SK-N-SH (cell line): ENCODE measurements at regions not wholly inside any gene's neighbourhood (a gene's known extent, or its start where the extent isn't known, plus 50 kb on each side); places are given as distances from the start of the nearest gene placed in this dataset.
"Not testable (repeated sequence)": the region's sequence is repeated elsewhere in the genome, so short reads cannot be mapped to it uniquely, and the experiment has no call there.

Experiments
- CTCF ChIA-PET: fragments of 300-600, 350-600 bp; formaldehyde crosslinking; extraction: SDS; loops from one replicate; lab custom pipeline; 2021; lab: Yijun Ruan, JAX
- POLR2A ChIA-PET: fragments of 350-600 bp; sonication (Branson Sonifier 250); formaldehyde crosslinking; extraction: SDS; loops from one replicate; lab custom pipeline; 2020; ENCODE audit warnings: antibody characterized with exemption, inconsistent platforms; lab: Yijun Ruan, JAX
- DNase-seq: peaks from one replicate; pipeline ENCODE4 v3.0.0; 2012
- H2AFZ ChIP-seq: fragments of 200-600 bp; sonication (generic); 2 replicates; pipeline ENCODE4 v1.8.1; 2016; ENCODE audit warnings: antibody characterized with exemption, mild to moderate bottlenecking, low read depth
- H3F3A ChIP-seq: fragments of 200-600 bp; sonication (generic); replicated peaks from 2 replicates; pipeline ENCODE3; 2016; ENCODE audit warnings: antibody characterized with exemption, mild to moderate bottlenecking; ENCODE audit not compliant: insufficient read depth
- H3K27ac ChIP-seq, 2 experiments: fragments of 200-500 bp in 1 of 2; fragments of 200-600 bp in 1 of 2; sonication (Bioruptor generic) in 1 of 2; sonication (generic), shearing (Covaris generic) in 1 of 2; 2 replicates each; pipeline versions ENCODE4 v1.5.1 to v1.6.1; 2014 to 2016; ENCODE audit warnings: low read depth in 2 of 2, inconsistent platforms in 1 of 2, low read length in 1 of 2, mild to moderate bottlenecking in 1 of 2, mixed read lengths in 1 of 2
- H3K27me3 ChIP-seq: fragments of 200-600 bp; sonication (generic), shearing (Covaris generic); 2 replicates; pipeline ENCODE4 v1.6.1; 2016; ENCODE audit warnings: mixed run types; ENCODE audit not compliant: insufficient read depth
- H3K36me3 ChIP-seq, 2 experiments: fragments of 200-500 bp in 1 of 2; fragments of 200-600 bp in 1 of 2; sonication (Bioruptor generic) in 1 of 2; sonication (generic) in 1 of 2; replicated peaks in 1 of 2; 2 replicates each; pipeline versions ENCODE3 to v1.5.1; 2014 to 2016; ENCODE audit warnings: low read length in 1 of 2, mild to moderate bottlenecking in 1 of 2; ENCODE audit not compliant: insufficient read depth in 2 of 2, control insufficient read depth in 1 of 2
- H3K4me1 ChIP-seq, 2 experiments: fragments of 200-500 bp in 1 of 2; fragments of 200-600 bp in 1 of 2; sonication (Bioruptor generic) in 1 of 2; sonication (generic), shearing (Covaris generic) in 1 of 2; 2 replicates each; pipeline versions ENCODE4 v1.5.1 to v1.6.1; 2014 to 2016; ENCODE audit warnings: low read depth in 1 of 2, low read length in 1 of 2, mixed run types in 1 of 2; ENCODE audit not compliant: insufficient read depth in 2 of 2, control insufficient read depth in 1 of 2
- H3K4me2 ChIP-seq: fragments of 200-600 bp; sonication (generic), shearing (Covaris generic); 2 replicates; pipeline ENCODE4 v1.6.1; 2017; ENCODE audit warnings: mixed run types
- H3K4me3 ChIP-seq, 2 experiments: fragments of 200-500 bp in 1 of 2; fragments of 200-600 bp in 1 of 2; sonication (Bioruptor generic) in 1 of 2; sonication (generic), shearing (Covaris generic) in 1 of 2; 2 replicates each; pipeline versions ENCODE4 v1.5.1 to v1.8.1; 2014 to 2016; ENCODE audit warnings: low read depth in 2 of 2, inconsistent platforms in 1 of 2, low read length in 1 of 2, mild to moderate bottlenecking in 1 of 2, mixed read lengths in 1 of 2, moderate library complexity in 1 of 2
- H3K79me2 ChIP-seq: fragments of 200-600 bp; sonication (generic); 2 replicates; pipeline ENCODE4 v1.8.1; 2017; ENCODE audit warnings: mild to moderate bottlenecking; ENCODE audit not compliant: insufficient read depth
- H3K9ac ChIP-seq: fragments of 200-600 bp; sonication (generic); 2 replicates; pipeline ENCODE4 v1.6.1; 2017; ENCODE audit warnings: mixed run types
- H3K9me2 ChIP-seq: fragments of 200-600 bp; sonication (generic); 2 replicates; pipeline ENCODE4 v1.6.1; 2017; ENCODE audit warnings: mixed run types
- H3K9me3 ChIP-seq: fragments of 200-600 bp; sonication (generic); 2 replicates; pipeline ENCODE4 v1.6.1; 2017; ENCODE audit warnings: mixed run types, mild to moderate bottlenecking, moderate library complexity
- H4K20me1 ChIP-seq: fragments of 200-600 bp; sonication (generic); 2 replicates; pipeline ENCODE4 v1.6.1; 2017; ENCODE audit warnings: mild to moderate bottlenecking, mixed run types; ENCODE audit not compliant: insufficient read depth
- EP300 ChIP-seq, 2 experiments: IDR thresholded peaks; 2 replicates each; pipeline versions ENCODE4 v1.4.0 to v1.6.1; 2012; ENCODE audit warnings: borderline replicate concordance in 1 of 2, low read depth in 1 of 2, low read length in 1 of 2
- EZH2phosphoT487 ChIP-seq: fragments of 200-600 bp; sonication (generic); IDR thresholded peaks from 2 replicates; pipeline ENCODE4 v1.6.1; 2017; ENCODE audit warnings: low read depth, mixed run types, mild to moderate bottlenecking, antibody characterized with exemption, moderate library complexity, borderline replicate concordance
- FOXJ3 ChIP-seq: sonication (generic); formaldehyde crosslinking; IDR thresholded peaks from 2 replicates; pipeline ENCODE4 v1.5.1; 2020; ENCODE audit warnings: mild to moderate bottlenecking, missing genetic modification reagents
- JUND ChIP-seq: IDR thresholded peaks from 2 replicates; pipeline ENCODE4 v1.4.0; 2012
- MEF2A ChIP-seq: IDR thresholded peaks from 2 replicates; pipeline ENCODE4 v1.4.0; 2012; ENCODE audit warnings: low read depth, borderline replicate concordance
- NFIC ChIP-seq: IDR thresholded peaks from 2 replicates; pipeline ENCODE4 v1.4.0; 2012; ENCODE audit warnings: borderline replicate concordance
- POLR2AphosphoS5 ChIP-seq: IDR thresholded peaks from 2 replicates; pipeline ENCODE4 v1.6.1; 2012; ENCODE audit warnings: low read depth, low read length
- RFX5 ChIP-seq: IDR thresholded peaks from 2 replicates; pipeline ENCODE4 v1.6.1; 2012; ENCODE audit warnings: mild to moderate bottlenecking, improper control_type of control experiment, low read length
- TCF12 ChIP-seq: IDR thresholded peaks from 2 replicates; pipeline ENCODE4 v1.4.0; 2012
- WGBS: methylation state at CpG from one replicate; pipeline ENCODE4 v1.1.6; 2017; ENCODE audit warnings: low lambda C conversion rate; 5-methylcytosine and 5-hydroxymethylcytosine counted together
- TF ChIP-seq, protein P1 (sequence below): fragments of 200-600 bp; sonication (generic); IDR thresholded peaks from 2 replicates; pipeline ENCODE4 v1.6.1; 2017; ENCODE audit warnings: antibody characterized with exemption, mild to moderate bottlenecking, moderate library complexity
- TF ChIP-seq, protein P2 (sequence below): IDR thresholded peaks from 2 replicates; pipeline ENCODE4; 2012
- TF ChIP-seq, protein P3 (sequence below): fragments of 150-350 bp; IDR thresholded peaks from 2 replicates; pipeline ENCODE4 v1.6.1; 2017; ENCODE audit warnings: antibody characterized with exemption, low read length, low read depth, borderline replicate concordance

DNA sequence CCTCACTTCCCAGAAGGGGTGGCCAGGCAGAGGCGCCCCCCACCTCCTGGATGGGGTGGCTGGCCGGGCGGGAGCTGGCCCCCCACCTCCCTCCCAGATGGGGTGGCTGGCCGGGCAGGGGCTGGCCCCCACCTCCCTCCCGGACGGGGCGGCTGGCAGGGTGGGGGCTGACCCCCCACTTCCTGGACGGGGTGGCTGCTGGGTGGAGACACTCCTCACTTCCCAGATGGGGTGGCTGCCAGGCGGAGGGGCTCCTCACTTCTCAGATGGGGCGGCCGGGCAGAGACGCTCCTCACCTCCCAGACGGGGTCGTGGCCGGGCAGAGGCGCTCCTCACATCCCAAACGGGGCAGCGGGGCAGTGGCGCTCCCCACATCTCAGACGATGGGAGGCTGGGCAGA is 126.1 kb upstream of the PKP2 start:
- H3K9me3 ChIP-seq, H3K4me1 ChIP-seq, DNase-seq, H3K4me2 ChIP-seq, H3K4me3 ChIP-seq, CTCF ChIA-PET, H3K27ac ChIP-seq, H3K9ac ChIP-seq, H3K9me2 ChIP-seq, H3K79me2 ChIP-seq, H2AFZ ChIP-seq, H3K27me3 ChIP-seq, H3K36me3 ChIP-seq, POLR2A ChIA-PET, H3F3A ChIP-seq, H4K20me1 ChIP-seq: not testable (repeated sequence)
- WGBS: 0% methylated on average over 5 of the region's 20 CpGs

DNA sequence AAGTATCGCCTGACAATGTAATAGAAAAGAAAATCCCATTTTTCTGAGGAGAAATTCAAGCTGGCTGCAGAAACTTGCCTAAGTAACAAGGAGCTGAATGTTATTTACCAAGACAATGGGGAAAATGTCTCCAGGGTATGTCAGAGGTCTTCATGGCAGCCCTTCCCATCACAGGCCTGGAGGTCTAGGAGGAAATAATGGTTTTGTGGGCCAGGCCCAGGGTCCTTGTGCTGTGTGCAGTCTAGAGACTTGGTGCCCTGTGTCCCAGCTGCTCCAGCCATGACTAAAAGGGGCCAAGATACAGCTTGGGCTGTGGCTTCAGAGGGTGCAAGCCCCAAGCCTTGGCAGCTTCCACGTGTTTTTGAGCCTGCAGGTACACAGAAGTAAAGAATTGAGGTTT is 120.5 kb upstream of the PKP2 start:
- 11% methylated on average over 2 of the region's 2 CpGs for WGBS
- CTCF ChIA-PET, DNase-seq: not testable (repeated sequence)

DNA sequence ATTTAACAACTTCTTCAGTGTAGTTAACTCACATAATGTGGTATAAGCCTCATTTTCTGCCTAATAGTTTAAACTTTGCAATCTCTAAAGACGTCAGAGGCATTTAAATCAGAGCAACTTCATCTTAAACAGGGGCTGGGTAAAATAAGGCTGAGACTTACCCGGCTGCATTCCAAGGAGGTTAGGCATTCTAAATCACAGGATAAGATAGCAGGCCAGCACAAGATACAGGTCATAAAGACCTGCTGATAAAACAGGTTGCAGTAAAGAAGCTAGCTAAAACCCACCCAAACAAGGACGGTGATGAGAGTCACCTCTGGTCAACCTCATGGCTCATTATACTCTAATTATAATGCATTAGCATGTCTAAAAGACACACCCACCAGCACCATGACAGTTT is 115.6 kb upstream of the PKP2 start:
- Histone ChIP-seq H3K9ac (no peak overlapping the region), H3K9me2 (no peaks in the 10 kb centered on the region), H3K9me3 (no peaks in the 10 kb centered on the region), H4K20me1 (no peaks in the 10 kb centered on the region), H3K79me2 (no peaks in the 10 kb centered on the region), H3K4me3 (no peak overlapping the region), H3K4me1 (no peaks in the 10 kb centered on the region), H3F3A (no peaks in the 10 kb centered on the region), H3K36me3 (no peaks in the 10 kb centered on the region), H3K27me3 (no peaks in the 10 kb centered on the region), H3K4me2 (no peak overlapping the region), H3K27ac (no peak overlapping the region), H2AFZ (no peak overlapping the region)
- TF ChIP-seq POLR2AphosphoS5 (no peak), FOXJ3 (no peak), JUND (no peak), EZH2phosphoT487 (no peak), NFIC (no peak), RFX5 (no peak), TCF12 (no peak), EP300 (IDR thresholded peaks at IDR 0.05; ENCODE audit: borderline replicate concordance in 1 of 2, low read depth in 1 of 2, low read length in 1 of 2) (no peak), MEF2A (no peak)
- TF ChIP-seq, protein P1, sequence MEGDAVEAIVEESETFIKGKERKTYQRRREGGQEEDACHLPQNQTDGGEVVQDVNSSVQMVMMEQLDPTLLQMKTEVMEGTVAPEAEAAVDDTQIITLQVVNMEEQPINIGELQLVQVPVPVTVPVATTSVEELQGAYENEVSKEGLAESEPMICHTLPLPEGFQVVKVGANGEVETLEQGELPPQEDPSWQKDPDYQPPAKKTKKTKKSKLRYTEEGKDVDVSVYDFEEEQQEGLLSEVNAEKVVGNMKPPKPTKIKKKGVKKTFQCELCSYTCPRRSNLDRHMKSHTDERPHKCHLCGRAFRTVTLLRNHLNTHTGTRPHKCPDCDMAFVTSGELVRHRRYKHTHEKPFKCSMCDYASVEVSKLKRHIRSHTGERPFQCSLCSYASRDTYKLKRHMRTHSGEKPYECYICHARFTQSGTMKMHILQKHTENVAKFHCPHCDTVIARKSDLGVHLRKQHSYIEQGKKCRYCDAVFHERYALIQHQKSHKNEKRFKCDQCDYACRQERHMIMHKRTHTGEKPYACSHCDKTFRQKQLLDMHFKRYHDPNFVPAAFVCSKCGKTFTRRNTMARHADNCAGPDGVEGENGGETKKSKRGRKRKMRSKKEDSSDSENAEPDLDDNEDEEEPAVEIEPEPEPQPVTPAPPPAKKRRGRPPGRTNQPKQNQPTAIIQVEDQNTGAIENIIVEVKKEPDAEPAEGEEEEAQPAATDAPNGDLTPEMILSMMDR: no peak
- TF ChIP-seq, protein P2, sequence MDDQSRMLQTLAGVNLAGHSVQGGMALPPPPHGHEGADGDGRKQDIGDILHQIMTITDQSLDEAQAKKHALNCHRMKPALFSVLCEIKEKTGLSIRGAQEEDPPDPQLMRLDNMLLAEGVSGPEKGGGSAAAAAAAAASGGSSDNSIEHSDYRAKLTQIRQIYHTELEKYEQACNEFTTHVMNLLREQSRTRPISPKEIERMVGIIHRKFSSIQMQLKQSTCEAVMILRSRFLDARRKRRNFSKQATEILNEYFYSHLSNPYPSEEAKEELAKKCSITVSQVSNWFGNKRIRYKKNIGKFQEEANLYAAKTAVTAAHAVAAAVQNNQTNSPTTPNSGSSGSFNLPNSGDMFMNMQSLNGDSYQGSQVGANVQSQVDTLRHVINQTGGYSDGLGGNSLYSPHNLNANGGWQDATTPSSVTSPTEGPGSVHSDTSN: no peak
- TF ChIP-seq, protein P3, sequence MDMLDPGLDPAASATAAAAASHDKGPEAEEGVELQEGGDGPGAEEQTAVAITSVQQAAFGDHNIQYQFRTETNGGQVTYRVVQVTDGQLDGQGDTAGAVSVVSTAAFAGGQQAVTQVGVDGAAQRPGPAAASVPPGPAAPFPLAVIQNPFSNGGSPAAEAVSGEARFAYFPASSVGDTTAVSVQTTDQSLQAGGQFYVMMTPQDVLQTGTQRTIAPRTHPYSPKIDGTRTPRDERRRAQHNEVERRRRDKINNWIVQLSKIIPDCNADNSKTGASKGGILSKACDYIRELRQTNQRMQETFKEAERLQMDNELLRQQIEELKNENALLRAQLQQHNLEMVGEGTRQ: no peak
- under 1% methylated on average over 3 of the region's 3 CpGs for WGBS
- DNase-seq: no peak
- ChIA-PET CTCF (no interaction called here), POLR2A (no interaction called here)

More for the DNA sequence above, 120.5 kb upstream of the PKP2 start:
- H3K4me2 ChIP-seq, POLR2A ChIA-PET, H4K20me1 ChIP-seq, H3K79me2 ChIP-seq, H3K4me1 ChIP-seq, H3F3A ChIP-seq, H3K27me3 ChIP-seq, H3K27ac ChIP-seq, H3K9me2 ChIP-seq, H3K9me3 ChIP-seq, H3K4me3 ChIP-seq, H3K9ac ChIP-seq, H2AFZ ChIP-seq, H3K36me3 ChIP-seq: not testable (repeated sequence)
